ENCODE measurements at regions not wholly inside any gene's neighbourhood (a gene's known extent, or its start where the extent isn't known, plus 50 kb on each side); places are given as distances from the start of the nearest gene placed in this dataset.
A peak's percentile ranks its signal among the peaks of the same experiment; 100 is the strongest.
"Not testable (repeated sequence)": the region's sequence is repeated elsewhere in the genome, so short reads cannot be mapped to it uniquely, and the experiment has no call there.

DNA sequence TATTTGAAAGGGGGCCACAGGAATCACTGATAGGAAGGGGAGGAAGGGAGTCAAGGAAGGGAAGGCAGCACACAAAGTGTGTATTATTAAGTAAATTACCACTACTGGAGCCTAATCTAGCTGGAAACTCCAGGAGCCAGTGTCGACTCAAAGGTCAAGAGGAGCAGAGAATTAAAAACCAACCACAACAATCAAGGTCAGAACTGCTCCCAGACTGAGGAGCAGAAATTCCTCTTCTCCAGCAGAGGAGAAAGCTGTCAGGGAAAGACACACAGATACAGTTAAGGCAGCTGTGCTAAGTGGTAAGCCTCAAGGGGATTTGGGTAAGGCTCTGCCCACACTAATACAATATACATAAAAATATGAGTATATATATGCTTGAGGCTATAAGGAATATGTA is 87.5 kb upstream of the PTPN13 start:
- TF ChIP-seq EZH2 (IDR thresholded peaks at IDR 0.05; ENCODE audit: insufficient read depth, poor library complexity, severe bottlenecking) (no peak), EZH2phosphoT487 (IDR thresholded peaks at IDR 0.05; ENCODE audit: insufficient read depth, low read depth) (no peak)
- Histone ChIP-seq H3K9me3 (ENCODE audit: low read depth) (no peaks in the 10 kb centered on the region), H3K4me3 (no peak overlapping the region), H3K79me2 (ENCODE audit: insufficient read depth) (no peaks in the 10 kb centered on the region), H3F3A (ENCODE audit: insufficient read depth) (peaks cover 15% of the 10 kb centered on the region; the same call in 1 of the 2 replicates), H3K36me3 (ENCODE audit: low read depth) (no peaks in the 10 kb centered on the region), H2AFZ (no peak overlapping the region), H4K20me1 (ENCODE audit: insufficient read depth) (no peaks in the 10 kb centered on the region), H3K4me2 (ENCODE audit: unreplicated experiment) (no peak overlapping the region), H3K9ac (no peak overlapping the region), H3K9me2 (ENCODE audit: insufficient read depth) (no peaks in the 10 kb centered on the region), H3K27me3 (replicated peaks; ENCODE audit: insufficient read depth) (no peaks in the 10 kb centered on the region), H3K4me1 (ENCODE audit: insufficient read depth) (peaks cover 21% of the 10 kb centered on the region; the same call in 1 of the 2 replicates), H3K27ac (no peak overlapping the region)
- in situ Hi-C loops (cut with MboI): no loop called here
- no peak for DNase-seq
- WGBS, 2 experiments (ENCODE audit: low coverage in 1 of 2, low lambda C conversion rate in 2 of 2, missing lambda C conversion rate in 2 of 2): 88 to 92% methylated on average over 1 of the region's 1 CpG

DNA sequence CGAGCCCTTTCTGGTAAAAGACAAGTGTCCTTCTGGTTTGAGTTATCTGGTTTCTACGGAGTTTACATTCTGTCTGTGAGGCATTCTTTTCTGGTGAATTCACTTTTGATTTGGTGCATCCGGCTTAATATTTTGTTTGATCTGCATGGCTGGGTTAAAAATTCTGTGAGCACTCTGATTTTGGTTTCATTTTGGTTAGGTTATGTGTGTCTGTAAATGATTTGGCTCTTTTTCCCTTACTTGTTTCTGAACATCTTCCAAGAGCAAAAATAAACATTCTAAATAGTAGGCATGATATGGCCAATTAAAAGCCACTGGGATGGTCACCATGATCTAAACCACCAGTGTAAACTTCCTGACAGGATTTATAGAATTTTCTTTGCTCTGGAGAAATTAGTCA is 85.7 kb upstream of the PTPN13 start:
- H3K4me2 ChIP-seq (ENCODE audit: unreplicated experiment): peak overlapping the region; percentile 70
- in situ Hi-C loops (cut with MboI): no loop called here
- H3K9me3 ChIP-seq (ENCODE audit: low read depth): no peaks in the 10 kb centered on the region
- H4K20me1 ChIP-seq (ENCODE audit: insufficient read depth): no peaks in the 10 kb centered on the region
- H3F3A ChIP-seq (ENCODE audit: insufficient read depth): peaks cover 15% of the 10 kb centered on the region; the same call in 1 of the 2 replicates
- H3K36me3 ChIP-seq (ENCODE audit: low read depth): no peaks in the 10 kb centered on the region
- no peaks in the 10 kb centered on the region for H3K27me3 ChIP-seq (replicated peaks; ENCODE audit: insufficient read depth)
- TF ChIP-seq EZH2phosphoT487 (IDR thresholded peaks at IDR 0.05; ENCODE audit: insufficient read depth, low read depth): no peak
- TF ChIP-seq EZH2 (IDR thresholded peaks at IDR 0.05; ENCODE audit: insufficient read depth, poor library complexity, severe bottlenecking): no peak
- peak; percentile 48 for DNase-seq
- H3K27ac ChIP-seq: peak overlapping the region; percentile 25
- H3K4me1 ChIP-seq (ENCODE audit: insufficient read depth): peaks cover 15% of the 10 kb centered on the region; the same call in 1 of the 2 replicates
- peak overlapping the region; percentile 49 for H2AFZ ChIP-seq
- 0 to 2% methylated on average over 3 of the region's 3 CpGs for WGBS, 2 experiments (ENCODE audit: low coverage in 1 of 2, low lambda C conversion rate in 2 of 2, missing lambda C conversion rate in 2 of 2)
- peak overlapping the region; percentile 64 for H3K4me3 ChIP-seq
- no peaks in the 10 kb centered on the region for H3K9me2 ChIP-seq (ENCODE audit: insufficient read depth)
- peak overlapping the region; percentile 27 for H3K9ac ChIP-seq
- no peaks in the 10 kb centered on the region for H3K79me2 ChIP-seq (ENCODE audit: insufficient read depth)

DNA sequence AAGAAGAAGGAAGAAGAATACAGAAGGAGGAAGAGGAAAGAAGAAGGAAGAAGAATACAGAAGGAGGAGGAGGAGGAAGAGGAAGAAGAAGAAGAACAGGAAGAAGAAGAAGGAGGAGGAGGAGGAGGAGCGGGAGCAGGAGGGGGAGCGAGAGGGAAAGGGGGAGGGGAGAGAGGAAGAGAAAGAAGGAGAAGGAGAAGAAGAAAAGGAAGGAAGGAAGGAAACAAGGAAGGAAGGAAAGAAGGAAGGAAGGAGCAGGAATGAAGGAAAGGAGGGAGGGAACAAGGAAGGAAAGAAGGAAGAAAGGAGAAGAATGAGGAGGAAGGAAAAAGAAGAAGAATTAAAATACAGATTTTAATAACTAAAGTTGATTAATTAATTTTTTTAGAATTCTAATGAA is 82.5 kb upstream of the PTPN13 start:
- DNase-seq: no peak
- H3K9ac ChIP-seq: no peak overlapping the region
- 88 to 97% methylated on average over 2 of the region's 2 CpGs for WGBS, 2 experiments (ENCODE audit: low coverage in 1 of 2, low lambda C conversion rate in 2 of 2, missing lambda C conversion rate in 2 of 2)
- no peaks in the 10 kb centered on the region for H3K79me2 ChIP-seq (ENCODE audit: insufficient read depth)
- peaks cover 15% of the 10 kb centered on the region; the same call in 1 of the 2 replicates for H3K4me1 ChIP-seq (ENCODE audit: insufficient read depth)
- H3K9me3 ChIP-seq (ENCODE audit: low read depth): no peaks in the 10 kb centered on the region
- H3K36me3 ChIP-seq (ENCODE audit: low read depth): no peaks in the 10 kb centered on the region
- no peaks in the 10 kb centered on the region for H3K27me3 ChIP-seq (replicated peaks; ENCODE audit: insufficient read depth)
- TF ChIP-seq EZH2phosphoT487 (IDR thresholded peaks at IDR 0.05; ENCODE audit: insufficient read depth, low read depth) (no peak), EZH2 (IDR thresholded peaks at IDR 0.05; ENCODE audit: insufficient read depth, poor library complexity, severe bottlenecking) (no peak)
- H3F3A ChIP-seq (ENCODE audit: insufficient read depth): peaks cover 15% of the 10 kb centered on the region; the same call in 1 of the 2 replicates
- in situ Hi-C loops (cut with MboI): no loop called here
- H3K27ac ChIP-seq: no peak overlapping the region
- no peak overlapping the region for H3K4me3 ChIP-seq
- H3K4me2 ChIP-seq (ENCODE audit: unreplicated experiment): no peak overlapping the region
- no peak overlapping the region for H2AFZ ChIP-seq
- no peaks in the 10 kb centered on the region for H4K20me1 ChIP-seq (ENCODE audit: insufficient read depth)
- H3K9me2 ChIP-seq (ENCODE audit: insufficient read depth): no peaks in the 10 kb centered on the region

DNA sequence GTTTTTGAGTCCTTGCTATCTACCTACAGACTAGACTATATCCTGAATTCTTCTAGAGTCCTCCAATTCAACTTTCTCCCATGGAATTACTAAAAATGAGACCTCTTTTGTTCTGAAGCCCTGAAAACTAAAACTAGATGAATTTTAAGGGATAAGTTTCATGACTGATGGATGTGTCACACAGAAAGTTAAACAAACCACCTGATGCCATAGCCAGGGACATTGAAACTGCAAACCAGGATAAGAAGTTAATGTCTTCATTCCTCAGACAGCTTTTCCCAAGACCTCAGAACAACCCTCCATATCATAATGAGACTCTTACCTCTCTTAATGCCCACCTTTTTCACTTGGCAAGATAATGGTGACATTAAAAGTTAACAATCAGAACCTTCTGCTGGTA is 81.5 kb upstream of the PTPN13 start:
- no peak for DNase-seq
- H3F3A ChIP-seq (ENCODE audit: insufficient read depth): peaks cover 15% of the 10 kb centered on the region; the same call in 1 of the 2 replicates
- H3K4me2 ChIP-seq (ENCODE audit: unreplicated experiment): no peak overlapping the region
- no peaks in the 10 kb centered on the region for H3K79me2 ChIP-seq (ENCODE audit: insufficient read depth)
- no peaks in the 10 kb centered on the region for H3K9me2 ChIP-seq (ENCODE audit: insufficient read depth)
- in situ Hi-C loops (cut with MboI): no loop called here
- TF ChIP-seq EZH2 (IDR thresholded peaks at IDR 0.05; ENCODE audit: insufficient read depth, poor library complexity, severe bottlenecking) (no peak), EZH2phosphoT487 (IDR thresholded peaks at IDR 0.05; ENCODE audit: insufficient read depth, low read depth) (no peak)
- H2AFZ ChIP-seq: no peak overlapping the region
- no peaks in the 10 kb centered on the region for H3K27me3 ChIP-seq (replicated peaks; ENCODE audit: insufficient read depth)
- no peak overlapping the region for H3K27ac ChIP-seq
- H3K9ac ChIP-seq: no peak overlapping the region
- H3K4me1 ChIP-seq (ENCODE audit: insufficient read depth): peaks cover 15% of the 10 kb centered on the region; the same call in 1 of the 2 replicates
- no peaks in the 10 kb centered on the region for H3K9me3 ChIP-seq (ENCODE audit: low read depth)
- H3K4me3 ChIP-seq: no peak overlapping the region
- H3K36me3 ChIP-seq (ENCODE audit: low read depth): no peaks in the 10 kb centered on the region
- no peaks in the 10 kb centered on the region for H4K20me1 ChIP-seq (ENCODE audit: insufficient read depth)

DNA sequence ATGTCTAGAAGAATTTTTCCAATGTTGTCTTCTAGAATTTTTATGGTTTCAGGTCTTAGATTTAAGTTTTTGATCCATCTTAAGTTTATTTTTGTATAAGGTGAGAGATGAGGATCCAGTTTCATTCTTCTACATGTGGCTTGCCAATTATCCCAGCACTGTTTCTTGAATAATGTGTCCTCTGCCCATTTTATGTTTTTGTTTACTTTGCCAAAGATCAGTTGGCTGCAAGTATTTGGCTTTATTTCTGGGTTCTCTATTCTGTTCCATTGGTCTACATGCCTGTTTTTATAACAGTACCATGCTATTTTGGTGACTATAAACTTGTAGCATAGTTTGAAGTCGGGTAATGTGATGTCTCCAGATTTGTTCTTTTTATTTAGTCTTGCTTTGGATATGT is 78.2 kb upstream of the PTPN13 start:
- H3K9ac ChIP-seq; H3K27me3 ChIP-seq (replicated peaks; ENCODE audit: insufficient read depth); H3F3A ChIP-seq (ENCODE audit: insufficient read depth); H3K4me1 ChIP-seq (ENCODE audit: insufficient read depth); H3K9me2 ChIP-seq (ENCODE audit: insufficient read depth); H4K20me1 ChIP-seq (ENCODE audit: insufficient read depth); H3K4me3 ChIP-seq; H3K27ac ChIP-seq; H3K9me3 ChIP-seq (ENCODE audit: low read depth); H2AFZ ChIP-seq; H3K79me2 ChIP-seq (ENCODE audit: insufficient read depth); in situ Hi-C loops (cut with MboI); H3K4me2 ChIP-seq (ENCODE audit: unreplicated experiment); DNase-seq; H3K36me3 ChIP-seq (ENCODE audit: low read depth): not testable (repeated sequence)
- WGBS, 2 experiments (ENCODE audit: low coverage in 1 of 2, low lambda C conversion rate in 2 of 2, missing lambda C conversion rate in 2 of 2): 79 to 83% methylated on average over 1 of the region's 1 CpG
